H1 (cell line): ENCODE measurements at regions not wholly inside any gene's neighbourhood (a gene's known extent, or its start where the extent isn't known, plus 50 kb on each side); places are given as distances from the start of the nearest gene placed in this dataset.

Experiments
- CTCF ChIA-PET: fragments of 300-600 bp; sonication (Branson Sonifier 250); formaldehyde crosslinking; loops from one replicate; lab custom pipeline; 2021; ENCODE audit not compliant: partially characterized antibody; lab: Charles Lee
- POLR2A ChIA-PET: fragments of 300-600 bp; sonication (Branson Sonifier 250); formaldehyde crosslinking; loops from one replicate; lab custom pipeline; 2021; ENCODE audit warnings: inconsistent platforms; ENCODE audit not compliant: partially characterized antibody; lab: Charles Lee
- DNase-seq, 2 experiments: peaks; one replicate each; pipeline versions ENCODE4 v3.0.0 to v3.0.0-alpha.2; 2010 to 2022; ENCODE audit warnings: low spot score in 2 of 2, low read depth in 1 of 2, mixed read lengths in 1 of 2
- FAIRE-seq: peaks from 2 replicates; lab custom pipeline; 2011; peaks lifted over from hg19 to GRCh38; lab: Jason Lieb, UNC
- H2AFZ ChIP-seq: 2 replicates; pipeline ENCODE4 v1.8.1; 2012; ENCODE audit warnings: low read length, inconsistent platforms
- H2AK5ac ChIP-seq: 2 replicates; pipeline ENCODE4 v1.6.1; 2013; ENCODE audit warnings: low read depth, low read length
- H2BK120ac ChIP-seq: replicated peaks from 2 replicates; pipeline ENCODE3; 2013; ENCODE audit warnings: low read depth, low read length, inconsistent platforms
- H2BK12ac ChIP-seq: 2 replicates; pipeline ENCODE4 v1.6.1; 2013; ENCODE audit warnings: low read depth, low read length
- H2BK15ac ChIP-seq: 2 replicates; pipeline ENCODE4 v1.6.1; 2013; ENCODE audit warnings: low read length
- H2BK20ac ChIP-seq: 2 replicates; pipeline ENCODE4 v1.6.1; 2013; ENCODE audit warnings: low read length
- H2BK5ac ChIP-seq: 2 replicates; pipeline ENCODE4 v1.6.1; 2013; ENCODE audit warnings: low read depth, low read length
- H3K14ac ChIP-seq: 2 replicates; pipeline ENCODE4 v1.6.1; 2013; ENCODE audit warnings: inconsistent platforms; ENCODE audit not compliant: insufficient read length
- H3K18ac ChIP-seq: 2 replicates; pipeline ENCODE4 v1.6.1; 2013; ENCODE audit warnings: low read length; ENCODE audit errors: extremely low read depth
- H3K23ac ChIP-seq: 2 replicates; pipeline ENCODE4 v1.6.1; 2013; ENCODE audit warnings: inconsistent platforms; ENCODE audit not compliant: insufficient read length
- H3K23me2 ChIP-seq: 2 replicates; pipeline ENCODE4 v1.6.1; 2013; ENCODE audit warnings: low read depth, low read length
- H3K27ac ChIP-seq: 2 replicates; pipeline ENCODE4 v1.6.1; 2011; ENCODE audit warnings: low read depth, low read length, inconsistent platforms
- H3K27me3 ChIP-seq, 4 experiments: replicated peaks in 1 of 4; 1 replicate in 1 of 4; 2 replicates in 3 of 4; pipeline versions ENCODE4 v1.6.1 to v1.8.1; 2011 to 2013; ENCODE audit warnings: low read length in 3 of 4, mild to moderate bottlenecking in 3 of 4, inconsistent platforms in 2 of 4, mixed read lengths in 2 of 4, moderate library complexity in 1 of 4; ENCODE audit not compliant: control insufficient read depth in 3 of 4, insufficient read depth in 3 of 4; ENCODE audit errors: extremely low read depth in 1 of 4
- H3K36me3 ChIP-seq, 4 experiments: 2 replicates each; pipeline versions ENCODE4 v1.6.1 to v1.8.1; 2011 to 2013; ENCODE audit warnings: mild to moderate bottlenecking in 4 of 4, low read length in 3 of 4, moderate library complexity in 2 of 4, control low read depth in 1 of 4, inconsistent platforms in 1 of 4; ENCODE audit not compliant: insufficient read depth in 4 of 4, control insufficient read depth in 2 of 4
- H3K4ac ChIP-seq: replicated peaks from 2 replicates; pipeline ENCODE3; 2013; ENCODE audit warnings: low read length, low read depth, mixed read lengths, inconsistent platforms; ENCODE audit not compliant: insufficient read length
- H3K4me1 ChIP-seq, 4 experiments: replicated peaks in 1 of 4; 1 replicate in 1 of 4; 2 replicates in 3 of 4; pipeline versions ENCODE4 v1.6.1 to v1.8.1; 2011 to 2013; ENCODE audit warnings: low read length in 3 of 4, inconsistent platforms in 2 of 4, mixed read lengths in 1 of 4; ENCODE audit not compliant: insufficient read depth in 4 of 4, control insufficient read depth in 3 of 4
- H3K4me2 ChIP-seq, 2 experiments: 2 replicates each; pipeline versions ENCODE4 v1.6.1 to v1.8.1; 2011 to 2013; ENCODE audit warnings: low read depth in 2 of 2, low read length in 2 of 2, control low read depth in 1 of 2, inconsistent platforms in 1 of 2, mild to moderate bottlenecking in 1 of 2; ENCODE audit not compliant: insufficient read depth in 1 of 2
- H3K4me3 ChIP-seq, 4 experiments: fragments of 200-600, 300-600 bp in 1 of 4; sonication (generic), shearing (Covaris generic), sonication (Bioruptor Twin) in 1 of 4; 2 replicates each; pipeline versions ENCODE4 v1.5.1 to v1.8.1; 2011 to 2016; ENCODE audit warnings: low read length in 4 of 4, low read depth in 3 of 4, control low read depth in 2 of 4, inconsistent platforms in 2 of 4, mild to moderate bottlenecking in 2 of 4, mixed read lengths in 1 of 4, moderate library complexity in 1 of 4; ENCODE audit not compliant: insufficient read depth in 2 of 4; ENCODE audit errors: extremely low read depth in 1 of 4
- H3K56ac ChIP-seq: replicated peaks from 2 replicates; pipeline ENCODE3; 2013; ENCODE audit warnings: low read depth, mild to moderate bottlenecking, mixed read lengths, low read length, inconsistent platforms; ENCODE audit not compliant: insufficient read length
- H3K79me1 ChIP-seq: 2 replicates; pipeline ENCODE4 v1.6.1; 2013; ENCODE audit warnings: low read depth, low read length, control low read depth
- H3K79me2 ChIP-seq, 2 experiments: 2 replicates each; pipeline versions ENCODE4 v1.6.1 to v1.8.1; 2012 to 2013; ENCODE audit warnings: low read length in 2 of 2, mild to moderate bottlenecking in 2 of 2, inconsistent platforms in 1 of 2; ENCODE audit not compliant: insufficient read depth in 2 of 2, control insufficient read depth in 1 of 2
- H3K9ac ChIP-seq, 4 experiments: replicated peaks in 1 of 4; 1 replicate in 1 of 4; 2 replicates in 3 of 4; pipeline versions ENCODE4 v1.6.1 to v1.8.1; 2011 to 2013; ENCODE audit warnings: low read depth in 3 of 4, low read length in 3 of 4, control low read depth in 2 of 4, mild to moderate bottlenecking in 2 of 4, moderate library complexity in 2 of 4, inconsistent platforms in 1 of 4; ENCODE audit errors: extremely low read depth in 1 of 4
- H3K9me3 ChIP-seq, 2 experiments: 2 replicates each; pipeline versions ENCODE4 v1.6.1 to v1.8.1; 2012 to 2013; ENCODE audit warnings: mild to moderate bottlenecking in 2 of 2, moderate library complexity in 2 of 2, control low read depth in 1 of 2, inconsistent platforms in 1 of 2, low read depth in 1 of 2, low read length in 1 of 2, mixed read lengths in 1 of 2; ENCODE audit not compliant: insufficient read depth in 2 of 2
- H4K20me1 ChIP-seq, 2 experiments: replicated peaks in 1 of 2; 2 replicates each; pipeline versions ENCODE3 to v1.8.1; 2011 to 2013; ENCODE audit warnings: inconsistent platforms in 2 of 2, low read length in 2 of 2, mild to moderate bottlenecking in 1 of 2; ENCODE audit not compliant: insufficient read depth in 2 of 2, control insufficient read depth in 1 of 2
- H4K5ac ChIP-seq: 2 replicates; pipeline ENCODE4 v1.6.1; 2013; ENCODE audit warnings: low read length, low read depth, mixed read lengths, inconsistent platforms; ENCODE audit not compliant: insufficient read length
- H4K8ac ChIP-seq: 2 replicates; pipeline ENCODE4 v1.8.0; 2013; ENCODE audit warnings: mild to moderate bottlenecking, moderate library complexity, low read length, inconsistent platforms; ENCODE audit not compliant: insufficient read depth; ENCODE audit errors: extremely low read depth
- H4K91ac ChIP-seq: replicated peaks from 2 replicates; pipeline ENCODE3; 2013; ENCODE audit warnings: low read length, mixed read lengths, inconsistent platforms; ENCODE audit not compliant: insufficient read length
- BCL11A ChIP-seq, 2 experiments: IDR thresholded peaks; one replicate each; pipeline ENCODE4 v1.6.1; 2011; ENCODE audit warnings: low read depth in 2 of 2, low read length in 2 of 2, mild to moderate bottlenecking in 2 of 2
- EGR1 ChIP-seq: IDR thresholded peaks from 2 replicates; pipeline ENCODE4 v1.6.1; 2011; ENCODE audit warnings: low read depth, low read length, borderline replicate concordance
- EP300 ChIP-seq, 2 experiments: IDR thresholded peaks; 1 replicate in 1 of 2; 2 replicates in 1 of 2; pipeline ENCODE4 v1.6.1; 2011 to 2012; ENCODE audit warnings: low read depth in 2 of 2, low read length in 2 of 2, mild to moderate bottlenecking in 2 of 2, borderline replicate concordance in 1 of 2, inconsistent platforms in 1 of 2, moderate library complexity in 1 of 2
- GABPA ChIP-seq: IDR thresholded peaks from 2 replicates; pipeline ENCODE4 v1.6.1; 2011; ENCODE audit warnings: mild to moderate bottlenecking, low read length, moderate library complexity, borderline replicate concordance; ENCODE audit not compliant: insufficient read depth
- JUN ChIP-seq: IDR thresholded peaks from 2 replicates; pipeline ENCODE4 v1.6.1; 2011; ENCODE audit warnings: low read depth, mild to moderate bottlenecking, improper control_type of control experiment, low read length
- KDM1A ChIP-seq: fragments of 200-600, 300-600 bp; sonication (generic); IDR thresholded peaks from 2 replicates; pipeline ENCODE4 v1.7.1; 2016; ENCODE audit warnings: mild to moderate bottlenecking, low read length, borderline replicate concordance
- KDM4A ChIP-seq: IDR thresholded peaks from one replicate; pipeline ENCODE4 v1.7.1; 2012; ENCODE audit warnings: low read depth, mild to moderate bottlenecking, moderate library complexity, low read length, inconsistent platforms; ENCODE audit not compliant: severe bottlenecking
- NRF1 ChIP-seq: IDR thresholded peaks from 2 replicates; pipeline ENCODE4 v1.6.1; 2011; ENCODE audit warnings: mild to moderate bottlenecking, low read depth, low read length, improper control_type of control experiment
- PHF8 ChIP-seq: fragments of 200-600 bp; sonication (generic); conservative IDR thresholded peaks from 2 replicates; pipeline ENCODE4 v1.7.1; 2012; ENCODE audit warnings: low read depth, mild to moderate bottlenecking, inconsistent platforms, low read length, moderate library complexity
- POU5F1 ChIP-seq: IDR thresholded peaks from 2 replicates; pipeline ENCODE4 v1.6.1; 2011; ENCODE audit warnings: low read depth, mild to moderate bottlenecking, low read length, moderate library complexity
- RBBP5 ChIP-seq: IDR thresholded peaks from 2 replicates; pipeline ENCODE4 v1.7.1; 2012; ENCODE audit warnings: low read depth, mild to moderate bottlenecking, inconsistent platforms, low read length, moderate library complexity, borderline replicate concordance
- RFX5 ChIP-seq: IDR thresholded peaks from 2 replicates; pipeline ENCODE4 v1.6.1; 2011; ENCODE audit warnings: low read depth, low read length, improper control_type of control experiment, borderline replicate concordance
- SAP30 ChIP-seq: fragments of 300-600 bp; sonication (generic); IDR thresholded peaks from 2 replicates; pipeline ENCODE4 v1.7.1; 2012; ENCODE audit warnings: low read length, moderate library complexity, mild to moderate bottlenecking, inconsistent platforms; ENCODE audit not compliant: insufficient read depth, insufficient replicate concordance
- SIX5 ChIP-seq: IDR thresholded peaks from 2 replicates; pipeline ENCODE4 v1.6.1; 2011; ENCODE audit warnings: mild to moderate bottlenecking, low read depth, low read length
- TBP ChIP-seq: IDR thresholded peaks from 2 replicates; pipeline ENCODE4 v1.6.1; 2011; ENCODE audit warnings: low read depth, low read length, improper control_type of control experiment
- WGBS, 2 experiments: shearing (Covaris generic) in 1 of 2; methylation state at CpG; one replicate each; pipeline versions ENCODE4 v1.1.6 to v1.1.7; 2013 to 2015; ENCODE audit warnings: low lambda C conversion rate in 2 of 2, mixed read lengths in 2 of 2, inconsistent platforms in 1 of 2, low coverage in 1 of 2, missing lambda C conversion rate in 1 of 2; ENCODE audit not compliant: insufficient replicate concordance in 2 of 2, insufficient coverage in 1 of 2, insufficient read length in 1 of 2; ENCODE audit errors: extremely low coverage in 1 of 2, missing lambda C conversion rate in 1 of 2; 5-methylcytosine and 5-hydroxymethylcytosine counted together

DNA sequence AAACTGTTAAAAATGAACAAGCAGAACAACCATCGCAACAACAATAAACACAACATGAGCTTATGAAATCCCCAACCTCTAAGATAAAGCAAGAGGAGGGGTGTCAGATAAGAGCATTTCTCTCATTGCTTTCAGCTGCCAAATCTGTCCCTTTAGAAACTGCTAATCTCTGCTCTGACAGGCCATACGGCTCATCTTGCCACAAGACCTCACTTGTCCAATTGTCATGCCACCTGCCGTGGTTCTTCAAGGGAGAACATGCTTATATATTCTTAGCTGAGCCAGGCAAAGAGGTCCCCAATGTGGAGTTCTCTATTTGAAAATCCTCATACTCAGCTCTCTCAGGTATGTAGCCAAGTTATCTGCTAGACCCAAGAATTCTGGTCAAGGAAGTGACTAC, 405.0 kb upstream of the TNC start:
- H2BK15ac ChIP-seq: no peak overlapping the region
- H4K8ac ChIP-seq: no peak overlapping the region
- H4K91ac ChIP-seq: no peak overlapping the region
- 88% methylated on average over 3 of the region's 3 CpGs; no CpG with 5 or more reads in 1 of the 2 experiments for WGBS, 2 experiments
- no peak overlapping the region for H3K14ac ChIP-seq
- no peak overlapping the region for H3K18ac ChIP-seq
- H3K4me3 ChIP-seq: no peak overlapping the region
- ChIA-PET CTCF (interaction anchor here (0.6 to 1.7 kb wide), 6 partner anchors 10 to 609 kb away, joined by 3 to 6 read pairs (median 4); no protein-coding TSS in a partner anchor), POLR2A (no interaction called here)
- no peak overlapping the region for H2BK20ac ChIP-seq
- no peak overlapping the region for H2AK5ac ChIP-seq
- H3K4ac ChIP-seq: no peak overlapping the region
- no peaks in the 10 kb centered on the region for H3K9me3 ChIP-seq
- DNase-seq: no peak
- H3K23ac ChIP-seq: no peak overlapping the region
- H3K9ac ChIP-seq: no peak overlapping the region; a peak in 1 of 7 replicates
- FAIRE-seq: no peak
- peaks cover 2% of the 10 kb centered on the region; the same call in 1 of the 2 replicates for H3K23me2 ChIP-seq
- H2BK120ac ChIP-seq: no peak overlapping the region
- no peak overlapping the region for H3K4me2 ChIP-seq
- peaks cover 0 to 11% (median 4%) of the 10 kb centered on the region in 4 experiments; a peak in 5 of 8 replicates for H3K36me3 ChIP-seq
- no peak overlapping the region for H3K56ac ChIP-seq
- H4K5ac ChIP-seq: no peak overlapping the region
- no peaks in the 10 kb centered on the region for H3K79me2 ChIP-seq
- H2BK12ac ChIP-seq: no peak overlapping the region
- no peaks in the 10 kb centered on the region for H4K20me1 ChIP-seq
- no peak overlapping the region for H2AFZ ChIP-seq
- no peak overlapping the region for H3K27ac ChIP-seq
- no peak overlapping the region for H2BK5ac ChIP-seq
- no peaks in the 10 kb centered on the region for H3K79me1 ChIP-seq
- H3K27me3 ChIP-seq: no peaks in the 10 kb centered on the region
- H3K4me1 ChIP-seq: no peaks in the 10 kb centered on the region
- no peak for TF ChIP-seq RBBP5
- no peak for TF ChIP-seq EGR1
- no peak for TF ChIP-seq TBP
- TF ChIP-seq PHF8: no peak
- TF ChIP-seq SIX5: no peak
- no peak for TF ChIP-seq POU5F1
- no peak for TF ChIP-seq BCL11A (IDR thresholded peaks at IDR 0.05; ENCODE audit: low read depth in 2 of 2, low read length in 2 of 2)
- TF ChIP-seq JUN: no peak
- no peak for TF ChIP-seq GABPA
- TF ChIP-seq RFX5: no peak
- no peak for TF ChIP-seq KDM4A
- no peak for TF ChIP-seq NRF1
- no peak for TF ChIP-seq KDM1A
- TF ChIP-seq SAP30: no peak
- no peak for TF ChIP-seq EP300 (IDR thresholded peaks at IDR 0.05; ENCODE audit: borderline replicate concordance in 1 of 2, low read depth in 2 of 2, low read length in 2 of 2)
